Midbrain (tissue), 1 donor: ENCODE measurements at regions not wholly inside any gene's neighbourhood (a gene's known extent, or its start where the extent isn't known, plus 50 kb on each side); places are given as distances from the start of the nearest gene placed in this dataset.
"Not testable (repeated sequence)": the region's sequence is repeated elsewhere in the genome, so short reads cannot be mapped to it uniquely, and the experiment has no call there.

ENCODE experiments used
- DNase-seq: peaks from one replicate; lab custom pipeline; 2025; lab: John Stamatoyannopoulos, UW

DNA sequence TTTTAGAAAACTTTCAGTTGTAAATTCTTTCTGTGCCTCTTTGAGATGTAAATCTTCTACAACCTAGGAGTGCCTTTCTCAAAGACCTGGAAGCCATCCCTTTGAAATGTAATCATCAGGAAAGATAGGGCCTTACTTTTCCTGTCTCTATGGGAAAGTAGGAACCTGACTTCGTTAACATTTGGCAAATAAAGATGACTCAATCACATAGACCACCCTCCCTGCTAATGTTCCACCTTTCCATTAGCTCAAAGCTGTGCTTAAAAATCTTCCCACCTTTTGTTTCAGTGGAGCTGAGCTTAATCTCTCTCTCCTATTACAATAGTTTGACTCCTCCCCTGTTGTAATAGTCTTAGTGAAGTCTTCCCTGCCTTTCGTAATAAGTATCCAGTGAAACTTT lies 247.7 kb downstream of the OLFM4 start:
- no peak for DNase-seq

DNA sequence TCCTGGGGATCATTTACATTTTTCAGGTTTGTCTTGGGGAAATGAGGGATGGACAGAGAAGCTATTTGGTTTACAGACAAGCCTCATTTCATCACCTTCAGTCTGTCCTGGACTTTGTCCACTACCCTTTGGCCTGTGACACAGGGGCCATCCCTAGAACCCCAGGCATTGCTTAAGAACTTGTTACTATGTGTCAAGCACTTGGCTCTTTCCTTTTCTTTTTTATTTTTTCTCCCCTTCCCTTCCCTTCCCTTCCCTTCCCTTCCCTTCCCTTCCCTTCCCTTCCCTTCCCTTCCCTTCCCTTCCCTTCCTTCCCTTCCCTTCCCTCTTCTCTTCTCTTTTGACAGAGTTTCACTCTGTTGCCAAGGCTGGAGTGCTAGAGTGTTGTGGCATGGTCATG lies 253.1 kb downstream of the OLFM4 start:
- DNase-seq: no peak

GRCh38 chr13:53285896-53286430 lies 257.4 kb downstream of the OLFM4 start:
- no peak for DNase-seq

DNA sequence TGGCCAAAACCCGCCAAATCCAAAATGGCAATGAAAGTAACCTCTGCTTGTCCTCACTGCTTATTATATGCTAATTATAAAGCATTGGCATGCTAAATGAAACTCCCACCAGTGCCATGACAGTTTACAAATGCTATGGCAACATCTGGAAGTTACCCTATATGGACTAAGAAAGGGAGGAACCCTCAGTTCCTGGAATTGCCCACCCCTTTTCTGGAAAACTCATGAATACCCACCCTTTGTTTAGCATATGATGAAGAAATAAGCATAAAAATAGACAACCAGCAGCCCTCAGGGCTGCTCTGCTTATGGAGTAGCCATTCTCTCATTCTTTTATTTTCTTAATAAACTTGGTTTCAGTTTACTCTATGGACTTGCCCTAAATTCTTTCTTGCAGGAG lies 269.8 kb downstream of the OLFM4 start:
- no peak for DNase-seq

- no peak for DNase-seq
These were observed 272.8 kb downstream of the OLFM4 start for GRCh38 chr13:53301449-53301848.

DNA sequence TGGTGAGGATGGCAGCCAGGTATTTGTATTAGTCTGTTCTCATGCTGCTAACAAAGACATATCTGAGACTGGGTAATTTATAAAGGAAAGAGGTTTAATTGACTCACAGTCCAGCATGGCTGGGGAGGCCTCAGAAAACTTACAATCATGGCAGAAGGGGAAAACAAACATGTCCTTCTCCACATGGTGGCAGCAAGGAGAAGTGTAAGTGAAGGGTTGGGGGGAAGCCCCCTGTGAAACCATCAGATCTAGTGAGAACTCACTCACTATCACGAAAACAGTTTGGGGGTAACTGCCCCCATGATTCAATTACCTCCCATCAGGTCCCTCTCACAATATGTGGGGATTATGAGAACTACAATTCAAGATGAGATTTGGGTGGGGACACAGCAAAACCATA lies 276.8 kb downstream of the OLFM4 start:
- not testable (repeated sequence) for DNase-seq

DNA sequence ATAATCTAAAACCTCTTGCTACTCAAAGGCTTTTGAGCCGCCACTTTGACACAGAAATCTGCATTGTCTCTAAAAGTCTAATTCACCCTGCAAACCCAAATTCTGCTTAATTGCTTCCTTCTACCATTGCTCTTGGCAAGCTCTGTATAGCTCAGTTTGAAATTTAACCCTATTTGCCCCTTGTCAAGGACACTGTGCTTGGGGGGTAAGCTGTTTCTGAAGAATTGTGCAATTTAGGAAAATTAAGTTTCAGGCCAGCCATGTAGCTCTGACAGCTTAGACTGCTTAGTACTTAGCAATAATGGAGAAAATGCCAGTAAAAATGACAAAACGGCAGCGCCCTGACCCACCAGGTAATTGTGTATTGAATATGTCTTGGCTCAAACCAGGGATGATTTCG lies 282.2 kb downstream of the OLFM4 start:
- no peak for DNase-seq

GRCh38 chr13:53311561-53311960 lies 282.9 kb downstream of the OLFM4 start:
- DNase-seq: no peak

DNA sequence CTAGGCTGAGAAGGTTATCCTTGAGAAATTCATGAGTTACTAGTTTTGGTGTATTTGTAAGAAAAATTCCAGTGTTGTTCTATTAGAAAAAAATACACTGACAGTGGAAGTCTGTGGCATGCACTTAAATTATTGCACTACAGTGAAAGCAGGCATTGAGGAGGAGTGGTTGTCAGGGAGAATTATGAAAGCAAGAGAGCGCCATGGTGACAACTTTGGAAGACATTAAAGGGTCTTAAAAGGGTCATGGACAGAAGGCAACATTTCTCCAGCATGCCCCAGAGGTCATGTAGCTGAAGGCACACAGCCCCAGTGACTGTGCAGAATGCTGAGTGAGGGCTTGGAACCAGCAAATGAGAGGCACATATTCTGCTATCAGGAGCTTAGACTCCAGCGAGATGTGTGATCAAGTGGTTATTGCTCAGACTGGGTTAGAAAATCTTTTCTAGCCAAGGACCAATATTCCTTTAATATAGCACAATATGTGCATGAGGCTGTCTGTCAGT lies 292.7 kb downstream of the OLFM4 start:
- DNase-seq: no peak

DNA sequence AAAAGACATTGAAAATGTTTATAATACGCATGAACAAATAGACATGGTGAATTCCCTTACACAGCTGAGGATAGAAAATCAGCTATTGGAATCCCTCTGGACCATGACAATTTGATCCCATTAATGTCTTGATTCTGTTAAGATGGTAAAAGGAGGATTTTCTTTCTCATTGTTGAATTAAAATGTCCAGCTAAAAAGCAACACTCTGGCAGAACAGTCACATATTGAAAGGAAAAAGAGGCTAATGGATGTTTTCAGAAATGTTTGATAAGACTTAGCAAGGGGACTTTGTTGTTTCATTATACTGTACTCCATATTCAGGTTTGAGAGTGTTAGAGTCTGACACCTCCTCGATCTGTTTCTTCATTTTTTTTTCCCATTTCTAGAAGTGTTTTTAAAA lies 296.0 kb downstream of the OLFM4 start:
- no peak for DNase-seq

- no peak for DNase-seq
These were observed 298.1 kb downstream of the OLFM4 start for GRCh38 chr13:53326716-53327115.

DNA sequence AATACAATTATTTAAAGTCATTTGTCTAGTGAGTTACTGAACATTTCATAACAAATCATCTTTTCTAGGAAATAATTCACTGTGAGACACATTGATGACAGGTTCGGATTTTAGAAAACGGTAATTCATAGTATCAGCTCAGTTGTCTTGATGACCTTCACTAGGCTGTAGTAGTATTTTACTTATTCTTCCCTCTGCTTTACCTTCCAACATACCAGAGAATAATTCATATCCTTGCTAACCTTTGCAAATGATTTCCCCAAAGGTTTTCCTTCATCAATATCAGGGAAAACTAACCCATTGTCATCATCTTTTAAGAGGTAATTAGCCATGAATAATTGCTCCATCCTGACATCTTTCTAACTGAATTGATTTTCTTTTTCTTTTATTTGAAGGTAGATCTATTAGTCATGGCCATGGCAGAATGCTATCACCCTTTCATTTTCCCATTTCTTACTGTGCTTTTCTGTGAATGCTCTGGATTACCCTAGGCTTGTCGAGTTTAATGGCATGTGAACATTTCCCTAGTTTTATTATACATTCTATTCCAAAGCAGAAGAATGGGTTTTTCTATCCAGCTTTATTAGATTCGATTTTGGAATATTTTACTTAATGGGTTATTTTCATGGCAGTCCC lies 299.2 kb downstream of the OLFM4 start:
- no peak for DNase-seq

DNA sequence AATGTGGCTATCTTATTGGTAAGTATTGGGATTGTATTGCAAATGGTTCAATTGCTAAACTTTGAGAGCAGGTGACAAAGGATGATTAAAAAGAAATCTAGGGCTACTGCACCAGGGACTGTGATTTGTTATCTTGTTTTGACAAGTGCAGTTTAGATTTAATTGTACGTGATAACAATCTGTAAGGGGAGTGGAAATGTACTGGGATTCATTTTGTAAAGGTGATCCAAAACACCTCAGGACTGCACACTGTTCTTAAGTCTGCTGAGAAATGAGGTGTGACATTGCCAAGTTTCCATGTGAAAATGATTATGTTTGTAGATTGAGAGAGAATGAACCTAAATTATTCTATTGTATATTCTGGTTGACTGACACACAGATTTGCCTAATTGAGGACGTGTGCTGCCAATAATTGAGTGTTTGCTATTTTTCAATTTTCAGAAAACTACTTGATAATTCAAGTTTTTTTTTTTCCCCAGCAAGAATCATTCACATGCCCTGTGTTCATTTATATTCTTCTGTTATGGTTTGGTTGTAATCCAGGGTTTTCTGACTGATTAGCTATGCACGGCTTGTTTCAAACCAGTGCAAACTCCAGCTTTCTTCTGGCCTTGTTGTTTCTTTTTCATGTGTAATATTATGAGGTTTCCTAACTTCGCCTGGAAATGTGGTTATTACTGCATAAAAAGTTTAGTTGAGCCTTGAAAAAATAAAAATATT lies 308.0 kb downstream of the OLFM4 start:
- DNase-seq: no peak

- DNase-seq: no peak
These were observed 310.1 kb downstream of the OLFM4 start for GRCh38 chr13:53338760-53339159.

GRCh38 chr13:53340505-53341143 lies 312.0 kb downstream of the OLFM4 start:
- no peak for DNase-seq

DNA sequence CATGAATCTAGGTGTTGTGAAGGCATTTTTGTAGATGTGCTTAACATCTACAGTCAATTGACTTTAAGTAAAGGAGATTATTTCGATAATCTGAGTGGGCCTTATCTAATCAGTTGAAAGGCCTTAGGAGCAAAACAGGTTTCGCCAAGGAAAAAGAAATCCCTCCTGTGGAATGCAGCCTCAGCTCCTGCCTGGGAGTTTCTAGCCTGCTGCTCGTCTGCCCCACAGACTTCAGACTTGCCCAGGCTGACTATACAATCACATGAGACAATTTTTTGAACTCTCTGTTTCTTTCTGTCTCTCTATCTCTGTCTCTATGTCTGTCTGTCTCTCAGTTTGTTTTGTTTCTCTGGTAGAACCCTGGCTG lies 312.5 kb downstream of the OLFM4 start:
- no peak for DNase-seq

- DNase-seq: no peak
These were observed 314.2 kb downstream of the OLFM4 start for GRCh38 chr13:53342623-53343360.

DNA sequence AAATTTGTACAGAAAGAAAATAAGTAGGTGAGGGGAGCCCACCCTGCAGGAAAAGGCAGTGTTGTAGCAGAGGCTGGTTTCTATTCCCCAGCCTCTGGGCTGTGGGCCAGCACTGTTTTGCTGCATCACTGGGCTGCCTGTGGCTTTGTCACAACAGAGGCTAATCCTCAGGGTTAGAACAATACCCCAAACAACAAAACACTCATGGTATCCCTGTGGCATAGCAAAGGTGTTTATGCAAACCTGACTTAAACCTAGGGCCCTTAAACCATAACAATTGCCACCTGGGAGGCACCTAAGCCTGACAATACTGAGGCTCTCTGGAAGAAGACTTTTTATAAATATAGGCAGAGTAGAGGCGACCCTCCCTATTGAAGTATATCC lies 314.7 kb downstream of the OLFM4 start:
- DNase-seq: peak; percentile 28

GRCh38 chr13:53351021-53351420 lies 322.4 kb downstream of the OLFM4 start:
- DNase-seq: no peak

DNA sequence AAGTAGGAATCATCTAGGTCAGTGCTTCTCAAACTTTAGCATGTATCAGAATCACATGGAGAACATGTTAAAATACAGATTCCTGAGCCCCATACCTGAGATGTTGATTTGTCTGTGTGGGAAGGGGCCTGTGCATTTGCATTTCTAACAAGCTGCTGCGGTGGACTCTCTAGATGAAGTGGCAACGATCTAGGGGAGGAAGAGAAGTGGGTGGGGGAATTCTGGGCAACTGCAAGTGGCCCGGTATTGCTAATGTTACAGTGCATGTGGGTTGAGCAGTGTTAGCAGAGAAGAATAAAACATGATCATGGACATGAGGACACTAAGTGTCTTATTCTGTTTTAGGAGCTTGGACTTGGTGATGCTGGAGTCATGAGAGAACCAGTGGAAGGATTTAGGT lies 329.0 kb downstream of the OLFM4 start:
- no peak for DNase-seq

GRCh38 chr13:53368948-53369347 lies 340.3 kb downstream of the OLFM4 start:
- no peak for DNase-seq

- DNase-seq: no peak
These were observed 350.9 kb downstream of the OLFM4 start for GRCh38 chr13:53379485-53379884.
